ENCODE measurements at regions not wholly inside any gene's neighbourhood (a gene's known extent, or its start where the extent isn't known, plus 50 kb on each side); places are given as distances from the start of the nearest gene placed in this dataset.
"Not testable (repeated sequence)": the region's sequence is repeated elsewhere in the genome, so short reads cannot be mapped to it uniquely, and the experiment has no call there.

- H3K4me3 ChIP-seq: no peak overlapping the region
- no peak for TF ChIP-seq CTCF (IDR thresholded peaks at IDR 0.05)
- TF ChIP-seq POLR2A (IDR thresholded peaks at IDR 0.05): no peak
- H3K4me1 ChIP-seq: peaks cover 0 to 15% (median 3%) of the 10 kb centered on the region in 3 donors
- H3K9me3 ChIP-seq: no peaks in the 10 kb centered on the region
- H3K27ac ChIP-seq: no peak overlapping the region
- no peak for DNase-seq
- whole genome bisulfite sequencing, 2 donors: 73 to 77% methylated on average over 4 of the region's 4 CpGs
- H3K27me3 ChIP-seq: no peaks in the 10 kb centered on the region
- no peaks in the 10 kb centered on the region for H3K36me3 ChIP-seq
- intact Hi-C loops (cut with DNase I): loop anchor here (10.0 kb wide), 1 partner anchor 1826 kb away; the partner anchor contains the start of gene EPHA4
Observed at GRCh38 chr2:219748671-219749570, 121.5 kb downstream of the SLC4A3 start.

- H3K36me3 ChIP-seq; H3K4me3 ChIP-seq; H3K27ac ChIP-seq; H3K4me1 ChIP-seq; H3K9me3 ChIP-seq; DNase-seq; H3K27me3 ChIP-seq; intact Hi-C loops (cut with DNase I): not testable (repeated sequence)
- whole genome bisulfite sequencing, 2 donors: no CpG with 5 or more reads among the region's 34 CpGs
Observed at GRCh38 chr2:219751121-219751520, 123.7 kb downstream of the SLC4A3 start.

GRCh38 chr2:219752726-219753125, 125.3 kb downstream of the SLC4A3 start:
- intact Hi-C loops (cut with DNase I): no loop called here
- H3K27ac ChIP-seq: no peak overlapping the region
- no peaks in the 10 kb centered on the region for H3K27me3 ChIP-seq
- DNase-seq: no peak
- H3K9me3 ChIP-seq: no peaks in the 10 kb centered on the region
- H3K36me3 ChIP-seq: no peaks in the 10 kb centered on the region
- TF ChIP-seq CTCF (IDR thresholded peaks at IDR 0.05) (no peak), POLR2A (IDR thresholded peaks at IDR 0.05) (no peak)
- 61 to 62% methylated on average over 2 of the region's 2 CpGs for whole genome bisulfite sequencing, 2 donors
- H3K4me1 ChIP-seq: no peaks in the 10 kb centered on the region
- H3K4me3 ChIP-seq: no peak overlapping the region

GRCh38 chr2:219758907-219759680, 131.7 kb downstream of the SLC4A3 start:
- intact Hi-C loops (cut with DNase I): no loop called here
- H3K27ac ChIP-seq: no peak overlapping the region
- TF ChIP-seq CTCF (IDR thresholded peaks at IDR 0.05) (no peak), POLR2A (IDR thresholded peaks at IDR 0.05) (no peak)
- no peaks in the 10 kb centered on the region for H3K4me1 ChIP-seq
- no peaks in the 10 kb centered on the region for H3K36me3 ChIP-seq
- H3K27me3 ChIP-seq: no peaks in the 10 kb centered on the region
- no peak overlapping the region for H3K4me3 ChIP-seq
- 52 to 72% methylated on average over 3 of the region's 3 CpGs for WGBS, 2 donors
- H3K9me3 ChIP-seq: no peaks in the 10 kb centered on the region
- no peak for DNase-seq

GRCh38 chr2:219759801-219760200, 132.4 kb downstream of the SLC4A3 start:
- 41 to 42% methylated on average over 3 of the region's 3 CpGs for WGBS, 2 donors
- no peak overlapping the region for H3K4me3 ChIP-seq
- intact Hi-C loops (cut with DNase I): no loop called here
- no peaks in the 10 kb centered on the region for H3K9me3 ChIP-seq
- no peak for DNase-seq
- no peak for TF ChIP-seq POLR2A (IDR thresholded peaks at IDR 0.05)
- TF ChIP-seq CTCF (IDR thresholded peaks at IDR 0.05): no peak
- no peak overlapping the region for H3K27ac ChIP-seq
- no peaks in the 10 kb centered on the region for H3K4me1 ChIP-seq
- H3K36me3 ChIP-seq: no peaks in the 10 kb centered on the region
- no peaks in the 10 kb centered on the region for H3K27me3 ChIP-seq
